ENCODE measurements at regions not wholly inside any gene's neighbourhood (a gene's known extent, or its start where the extent isn't known, plus 50 kb on each side); places are given as distances from the start of the nearest gene placed in this dataset.

GRCh38 chr12:124408822-124409517, 114.1 kb downstream of the RFLNA start:
- DNase-seq: no peak

- DNase-seq: no peak
Observed at GRCh38 chr12:124407074-124407473, 112.2 kb downstream of the RFLNA start.

- no peak for DNase-seq
Observed at GRCh38 chr12:124406043-124406442, 111.2 kb downstream of the RFLNA start.

GRCh38 chr12:124405592-124405991, 110.7 kb downstream of the RFLNA start:
- no peak for DNase-seq

- no peak for DNase-seq
Observed at GRCh38 chr12:124405151-124405550, 110.3 kb downstream of the RFLNA start.

GRCh38 chr12:124404162-124404784, 109.4 kb downstream of the RFLNA start:
- no peak for DNase-seq

- DNase-seq: peak in 1 of 2 experiments; percentile 16
Observed at GRCh38 chr12:124403273-124403672, 108.4 kb downstream of the RFLNA start.

GRCh38 chr12:124402248-124403066, 107.6 kb downstream of the RFLNA start:
- DNase-seq: no peak

GRCh38 chr12:124401704-124402221, 106.9 kb downstream of the RFLNA start:
- no peak for DNase-seq

GRCh38 chr12:124400124-124400523, 105.2 kb downstream of the RFLNA start:
- DNase-seq: no peak

GRCh38 chr12:124399622-124400021, 104.7 kb downstream of the RFLNA start:
- DNase-seq: no peak

- DNase-seq: no peak
Observed at GRCh38 chr12:124398578-124399227, 103.8 kb downstream of the RFLNA start.

- DNase-seq: no peak
Observed at GRCh38 chr12:124397807-124398577, 103.1 kb downstream of the RFLNA start.

GRCh38 chr12:124397399-124397679, 102.4 kb downstream of the RFLNA start:
- DNase-seq: no peak

- DNase-seq: no peak
Observed at GRCh38 chr12:124396544-124397398, 101.9 kb downstream of the RFLNA start.

GRCh38 chr12:124395986-124396385, 101.1 kb downstream of the RFLNA start:
- DNase-seq: no peak

GRCh38 chr12:124395284-124395752, 100.4 kb downstream of the RFLNA start:
- DNase-seq: no peak

GRCh38 chr12:124394462-124395128, 99.7 kb downstream of the RFLNA start:
- no peak for DNase-seq

GRCh38 chr12:124393831-124394230, 98.9 kb downstream of the RFLNA start:
- no peak for DNase-seq

GRCh38 chr12:124393414-124393790, 98.5 kb downstream of the RFLNA start:
- DNase-seq: no peak
